Transverse colon (tissue), 4 donors: ENCODE measurements at regions not wholly inside any gene's neighbourhood (a gene's known extent, or its start where the extent isn't known, plus 50 kb on each side); places are given as distances from the start of the nearest gene placed in this dataset.

Source experiments
- POLR2AphosphoS5 ChIP-seq, 3 donors: sonication (generic); formaldehyde crosslinking; IDR thresholded peaks; one replicate each; pipeline ENCODE4 v1.6.1; 2016; ENCODE audit warnings: antibody characterized with exemption in 3 of 3
- TF ChIP-seq, protein P1 (sequence below), 5 experiments: fragments of 200-600 bp in 3 of 5; fragments of 450-650 bp in 2 of 5; sonication (generic) in 3 of 5; IDR thresholded peaks; 1 replicate in 2 of 5; 2 replicates in 3 of 5; pipeline ENCODE4 v1.5.1; 2016 to 2017; ENCODE audit warnings: antibody characterized with exemption in 5 of 5, inconsistent platforms in 3 of 5, mild to moderate bottlenecking in 2 of 5, moderate library complexity in 1 of 5

DNA sequence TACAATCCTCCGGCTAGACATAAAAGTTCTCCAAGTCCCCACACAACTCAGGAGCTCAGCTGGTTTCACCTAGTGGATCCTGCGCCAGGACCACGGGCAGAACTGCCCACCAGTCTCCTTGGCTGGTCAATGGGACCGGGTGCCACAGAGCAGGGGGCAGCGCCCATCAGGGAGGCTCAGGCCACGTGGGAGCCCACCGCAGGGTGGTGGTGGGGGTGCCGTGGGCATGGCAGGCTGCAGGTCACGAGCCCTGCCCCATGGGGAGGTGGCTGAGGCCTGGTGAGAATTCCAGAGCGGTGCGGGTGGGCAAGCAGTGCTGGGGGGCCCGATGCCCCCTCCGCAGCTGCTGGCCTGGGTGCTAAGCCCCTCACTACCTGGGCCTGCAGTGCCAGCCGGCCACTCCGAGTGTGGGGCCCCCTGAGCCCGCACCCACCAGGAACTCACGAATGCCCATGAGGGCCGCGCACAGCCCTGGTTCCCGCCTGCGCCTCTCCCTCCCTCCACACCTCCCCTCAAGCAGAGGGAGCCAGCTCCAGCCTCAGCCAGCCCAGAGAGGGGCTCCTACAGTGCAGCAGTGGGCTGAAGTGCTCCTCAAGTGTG, 1091.9 kb upstream of the TENM4 start:
- TF ChIP-seq, protein P1, sequence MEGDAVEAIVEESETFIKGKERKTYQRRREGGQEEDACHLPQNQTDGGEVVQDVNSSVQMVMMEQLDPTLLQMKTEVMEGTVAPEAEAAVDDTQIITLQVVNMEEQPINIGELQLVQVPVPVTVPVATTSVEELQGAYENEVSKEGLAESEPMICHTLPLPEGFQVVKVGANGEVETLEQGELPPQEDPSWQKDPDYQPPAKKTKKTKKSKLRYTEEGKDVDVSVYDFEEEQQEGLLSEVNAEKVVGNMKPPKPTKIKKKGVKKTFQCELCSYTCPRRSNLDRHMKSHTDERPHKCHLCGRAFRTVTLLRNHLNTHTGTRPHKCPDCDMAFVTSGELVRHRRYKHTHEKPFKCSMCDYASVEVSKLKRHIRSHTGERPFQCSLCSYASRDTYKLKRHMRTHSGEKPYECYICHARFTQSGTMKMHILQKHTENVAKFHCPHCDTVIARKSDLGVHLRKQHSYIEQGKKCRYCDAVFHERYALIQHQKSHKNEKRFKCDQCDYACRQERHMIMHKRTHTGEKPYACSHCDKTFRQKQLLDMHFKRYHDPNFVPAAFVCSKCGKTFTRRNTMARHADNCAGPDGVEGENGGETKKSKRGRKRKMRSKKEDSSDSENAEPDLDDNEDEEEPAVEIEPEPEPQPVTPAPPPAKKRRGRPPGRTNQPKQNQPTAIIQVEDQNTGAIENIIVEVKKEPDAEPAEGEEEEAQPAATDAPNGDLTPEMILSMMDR (IDR thresholded peaks at IDR 0.05): no peak
- no peak for TF ChIP-seq POLR2AphosphoS5 (IDR thresholded peaks at IDR 0.05)
